Muscle layer of colon (tissue), 2 donors: ENCODE measurements at regions not wholly inside any gene's neighbourhood (a gene's known extent, or its start where the extent isn't known, plus 50 kb on each side); places are given as distances from the start of the nearest gene placed in this dataset.

ENCODE experiments used
- H3K27ac ChIP-seq: one replicate; pipeline ENCODE4 v1.7.0; 2013; ENCODE audit warnings: low read depth, mild to moderate bottlenecking, low read length, moderate library complexity
- H3K27me3 ChIP-seq, 2 donors: one replicate each; pipeline ENCODE4 v1.7.0; 2013; ENCODE audit warnings: low read length in 2 of 2, mild to moderate bottlenecking in 2 of 2; ENCODE audit not compliant: insufficient read depth in 2 of 2, control insufficient read depth in 1 of 2
- H3K36me3 ChIP-seq: one replicate; pipeline ENCODE4 v1.7.0; 2013; ENCODE audit warnings: mild to moderate bottlenecking, low read length; ENCODE audit not compliant: insufficient read depth
- H3K4me1 ChIP-seq: one replicate; pipeline ENCODE4 v1.7.0; 2013; ENCODE audit warnings: mild to moderate bottlenecking, low read length; ENCODE audit not compliant: insufficient read depth
- H3K4me3 ChIP-seq, 2 donors: one replicate each; pipeline ENCODE4 v1.7.0; 2013; ENCODE audit warnings: low read length in 2 of 2, low read depth in 1 of 2, mild to moderate bottlenecking in 1 of 2, moderate library complexity in 1 of 2
- H3K9ac ChIP-seq: one replicate; pipeline ENCODE4 v1.7.0; 2013; ENCODE audit warnings: low read length
- H3K9me3 ChIP-seq: one replicate; pipeline ENCODE4 v1.7.0; 2013; ENCODE audit warnings: mild to moderate bottlenecking, low read length
- donor health status: abdominal sarcoma.
- donor health status: Adenocarcinoma of cecum.

GRCh38 chr21:16750926-16751325 is 761.9 kb upstream of the CXADR start:
- H3K27me3 ChIP-seq = no peaks in the 10 kb centered on the region
- H3K9ac ChIP-seq = no peak overlapping the region
- H3K36me3 ChIP-seq = no peaks in the 10 kb centered on the region
- H3K4me3 ChIP-seq = no peak overlapping the region
- no peak overlapping the region for H3K27ac ChIP-seq
- no peaks in the 10 kb centered on the region for H3K9me3 ChIP-seq
- peaks cover 24% of the 10 kb centered on the region for H3K4me1 ChIP-seq

- Histone ChIP-seq H3K9ac (no peak overlapping the region), H3K4me3 (no peak overlapping the region), H3K27me3 (no peaks in the 10 kb centered on the region), H3K27ac (no peak overlapping the region), H3K36me3 (no peaks in the 10 kb centered on the region), H3K9me3 (no peaks in the 10 kb centered on the region), H3K4me1 (peaks cover 24% of the 10 kb centered on the region)
These were observed 761.0 kb upstream of the CXADR start for GRCh38 chr21:16751695-16752474.

- Histone ChIP-seq H3K4me1 (peaks cover 24% of the 10 kb centered on the region), H3K9ac (no peak overlapping the region), H3K9me3 (no peaks in the 10 kb centered on the region), H3K27ac (no peak overlapping the region), H3K4me3 (no peak overlapping the region), H3K27me3 (no peaks in the 10 kb centered on the region), H3K36me3 (no peaks in the 10 kb centered on the region)
These were observed 760.4 kb upstream of the CXADR start for GRCh38 chr21:16752475-16752857.

- Histone ChIP-seq H3K9me3 (no peaks in the 10 kb centered on the region), H3K27me3 (no peaks in the 10 kb centered on the region), H3K9ac (no peak overlapping the region), H3K4me3 (no peak overlapping the region), H3K36me3 (no peaks in the 10 kb centered on the region), H3K27ac (no peak overlapping the region), H3K4me1 (peaks cover 23% of the 10 kb centered on the region)
These were observed 757.8 kb upstream of the CXADR start for GRCh38 chr21:16755061-16755460.

GRCh38 chr21:16767201-16767600 is 745.6 kb upstream of the CXADR start:
- Histone ChIP-seq H3K9ac (no peak overlapping the region), H3K4me3 (no peak overlapping the region), H3K36me3 (no peaks in the 10 kb centered on the region), H3K27ac (no peak overlapping the region), H3K27me3 (no peaks in the 10 kb centered on the region), H3K4me1 (no peaks in the 10 kb centered on the region), H3K9me3 (no peaks in the 10 kb centered on the region)

GRCh38 chr21:16768096-16768495 is 744.7 kb upstream of the CXADR start:
- H3K27ac ChIP-seq = no peak overlapping the region
- no peak overlapping the region for H3K4me3 ChIP-seq

GRCh38 chr21:16770266-16770665 is 742.6 kb upstream of the CXADR start:
- no peaks in the 10 kb centered on the region for H3K27me3 ChIP-seq
- no peaks in the 10 kb centered on the region for H3K36me3 ChIP-seq
- no peak overlapping the region for H3K9ac ChIP-seq
- no peak overlapping the region for H3K27ac ChIP-seq
- H3K4me3 ChIP-seq = no peak overlapping the region
- H3K9me3 ChIP-seq = no peaks in the 10 kb centered on the region
- no peaks in the 10 kb centered on the region for H3K4me1 ChIP-seq

More at GRCh38 chr21:16768096-16768495, 744.7 kb upstream of the CXADR start:
- Histone ChIP-seq H3K27me3 (no peaks in the 10 kb centered on the region), H3K36me3 (no peaks in the 10 kb centered on the region), H3K9me3 (no peaks in the 10 kb centered on the region), H3K4me1 (no peaks in the 10 kb centered on the region), H3K9ac (no peak overlapping the region)

- Histone ChIP-seq H3K4me1 (no peaks in the 10 kb centered on the region), H3K9ac (no peak overlapping the region), H3K9me3 (no peaks in the 10 kb centered on the region), H3K4me3 (no peak overlapping the region), H3K27ac (no peak overlapping the region), H3K36me3 (no peaks in the 10 kb centered on the region), H3K27me3 (no peaks in the 10 kb centered on the region)
These were observed 739.6 kb upstream of the CXADR start for GRCh38 chr21:16773206-16773605.

GRCh38 chr21:16775076-16775475 is 737.8 kb upstream of the CXADR start:
- no peaks in the 10 kb centered on the region for H3K4me1 ChIP-seq
- H3K9ac ChIP-seq = no peak overlapping the region
- no peaks in the 10 kb centered on the region for H3K36me3 ChIP-seq
- no peak overlapping the region for H3K4me3 ChIP-seq
- no peaks in the 10 kb centered on the region for H3K27me3 ChIP-seq
- H3K9me3 ChIP-seq = no peaks in the 10 kb centered on the region
- no peak overlapping the region for H3K27ac ChIP-seq

GRCh38 chr21:16777041-16777720 is 735.7 kb upstream of the CXADR start:
- Histone ChIP-seq H3K27ac (no peak overlapping the region), H3K4me3 (no peak overlapping the region), H3K36me3 (no peaks in the 10 kb centered on the region), H3K4me1 (no peaks in the 10 kb centered on the region), H3K9me3 (no peaks in the 10 kb centered on the region), H3K9ac (no peak overlapping the region), H3K27me3 (no peaks in the 10 kb centered on the region)

- H3K27me3 ChIP-seq = no peaks in the 10 kb centered on the region
- no peak overlapping the region for H3K4me3 ChIP-seq
- no peak overlapping the region for H3K27ac ChIP-seq
- H3K9me3 ChIP-seq = no peaks in the 10 kb centered on the region
- no peaks in the 10 kb centered on the region for H3K4me1 ChIP-seq
- H3K36me3 ChIP-seq = no peaks in the 10 kb centered on the region
- H3K9ac ChIP-seq = no peak overlapping the region
These were observed 724.3 kb upstream of the CXADR start for GRCh38 chr21:16788584-16788983.

GRCh38 chr21:16789636-16790035 is 723.2 kb upstream of the CXADR start:
- Histone ChIP-seq H3K36me3 (no peaks in the 10 kb centered on the region), H3K4me3 (no peak overlapping the region), H3K27me3 (no peaks in the 10 kb centered on the region), H3K4me1 (no peaks in the 10 kb centered on the region), H3K9ac (no peak overlapping the region), H3K27ac (no peak overlapping the region), H3K9me3 (no peaks in the 10 kb centered on the region)
